ENCODE measurements at regions not wholly inside any gene's neighbourhood (a gene's known extent, or its start where the extent isn't known, plus 50 kb on each side); places are given as distances from the start of the nearest gene placed in this dataset.

- TF ChIP-seq, protein P1, sequence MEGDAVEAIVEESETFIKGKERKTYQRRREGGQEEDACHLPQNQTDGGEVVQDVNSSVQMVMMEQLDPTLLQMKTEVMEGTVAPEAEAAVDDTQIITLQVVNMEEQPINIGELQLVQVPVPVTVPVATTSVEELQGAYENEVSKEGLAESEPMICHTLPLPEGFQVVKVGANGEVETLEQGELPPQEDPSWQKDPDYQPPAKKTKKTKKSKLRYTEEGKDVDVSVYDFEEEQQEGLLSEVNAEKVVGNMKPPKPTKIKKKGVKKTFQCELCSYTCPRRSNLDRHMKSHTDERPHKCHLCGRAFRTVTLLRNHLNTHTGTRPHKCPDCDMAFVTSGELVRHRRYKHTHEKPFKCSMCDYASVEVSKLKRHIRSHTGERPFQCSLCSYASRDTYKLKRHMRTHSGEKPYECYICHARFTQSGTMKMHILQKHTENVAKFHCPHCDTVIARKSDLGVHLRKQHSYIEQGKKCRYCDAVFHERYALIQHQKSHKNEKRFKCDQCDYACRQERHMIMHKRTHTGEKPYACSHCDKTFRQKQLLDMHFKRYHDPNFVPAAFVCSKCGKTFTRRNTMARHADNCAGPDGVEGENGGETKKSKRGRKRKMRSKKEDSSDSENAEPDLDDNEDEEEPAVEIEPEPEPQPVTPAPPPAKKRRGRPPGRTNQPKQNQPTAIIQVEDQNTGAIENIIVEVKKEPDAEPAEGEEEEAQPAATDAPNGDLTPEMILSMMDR (IDR thresholded peaks at IDR 0.05) = no peak
- no peak for TF ChIP-seq EZH2 (IDR thresholded peaks at IDR 0.05)
Observed at GRCh38 chr1:108028841-108029388, 63.9 kb upstream of the VAV3 start.

Data from neural progenitor cell (in vitro differentiated cells).